ENCODE measurements at regions not wholly inside any gene's neighbourhood (a gene's known extent, or its start where the extent isn't known, plus 50 kb on each side); places are given as distances from the start of the nearest gene placed in this dataset.

- TF ChIP-seq CTCF (IDR thresholded peaks at IDR 0.05; ENCODE audit: insufficient read depth, missing control alignments) = no peak
- FAIRE-seq (peak; percentile 41), DNase-seq (ENCODE audit: insufficient read length, low spot score) (no peak)
These were observed 442.1 kb upstream of the EYS start for GRCh38 chr6:66149132-66149531.

GRCh38 chr6:66145867-66146266 is 438.8 kb upstream of the EYS start:
- no peak for TF ChIP-seq CTCF (IDR thresholded peaks at IDR 0.05; ENCODE audit: insufficient read depth, missing control alignments)
- FAIRE-seq (no peak), DNase-seq (ENCODE audit: insufficient read length, low spot score) (no peak)

GRCh38 chr6:66134021-66134420 is 427.0 kb upstream of the EYS start:
- FAIRE-seq (no peak), DNase-seq (ENCODE audit: insufficient read length, low spot score) (no peak)
- TF ChIP-seq CTCF (IDR thresholded peaks at IDR 0.05; ENCODE audit: insufficient read depth, missing control alignments) = no peak

GRCh38 chr6:66128656-66129055 is 421.6 kb upstream of the EYS start:
- FAIRE-seq (no peak), DNase-seq (ENCODE audit: insufficient read length, low spot score) (no peak)
- TF ChIP-seq CTCF (IDR thresholded peaks at IDR 0.05; ENCODE audit: insufficient read depth, missing control alignments) = no peak

GRCh38 chr6:66128243-66128642 is 421.2 kb upstream of the EYS start:
- no peak for DNase-seq (ENCODE audit: insufficient read length, low spot score)
- FAIRE-seq = no peak
- no peak for TF ChIP-seq CTCF (IDR thresholded peaks at IDR 0.05; ENCODE audit: insufficient read depth, missing control alignments)

- TF ChIP-seq CTCF (IDR thresholded peaks at IDR 0.05; ENCODE audit: insufficient read depth, missing control alignments) = no peak
- no peak for FAIRE-seq
- DNase-seq (ENCODE audit: insufficient read length, low spot score) = no peak
These were observed 420.0 kb upstream of the EYS start for GRCh38 chr6:66127061-66127460.

- no peak for FAIRE-seq
- DNase-seq (ENCODE audit: insufficient read length, low spot score) = no peak
- TF ChIP-seq CTCF (IDR thresholded peaks at IDR 0.05; ENCODE audit: insufficient read depth, missing control alignments) = no peak
These were observed 419.3 kb upstream of the EYS start for GRCh38 chr6:66126358-66126757.
